GM12878 (cell line): ENCODE measurements at regions not wholly inside any gene's neighbourhood (a gene's known extent, or its start where the extent isn't known, plus 50 kb on each side); places are given as distances from the start of the nearest gene placed in this dataset.

Experiments used
- ATAC-seq: fragments of 200-7000 bp; cut with Tn5 transposase; 3 replicates; pipeline ENCODE4 v1.9.1; 2020; ENCODE audit warnings: mild to moderate bottlenecking, moderate library complexity
- BruUV-seq: library from RNA; stranded (reverse); fragments of 400-500 nt; replicated peaks from 2 replicates; lab custom pipeline; 2021; lab: Mats Ljungman, UMichigan
- CTCF ChIA-PET: fragments of 300-600 bp; sonication (Branson Sonifier 250); formaldehyde crosslinking; extraction: SDS; loops from one replicate; lab custom pipeline; 2021; ENCODE audit warnings: inconsistent platforms; lab: Yijun Ruan, JAX
- POLR2A ChIA-PET: fragments of 350-600 bp; formaldehyde crosslinking; extraction: SDS; loops from one replicate; lab custom pipeline; 2021; ENCODE audit warnings: inconsistent platforms; lab: Charles Lee
- RAD21 ChIA-PET: fragments of 300-600 bp; sonication (Branson Sonifier 250); formaldehyde crosslinking; loops from one replicate; lab custom pipeline; 2023; ENCODE audit warnings: antibody characterized with exemption; ENCODE audit not compliant: unreplicated experiment; lab: Charles Lee
- SMC1A ChIA-PET: fragments of 300-600 bp; sonication (Branson Sonifier 250); formaldehyde crosslinking; loops from one replicate; lab custom pipeline; 2023; ENCODE audit not compliant: unreplicated experiment, uncharacterized antibody; lab: Charles Lee
- DNase-seq: peaks from one replicate; pipeline ENCODE4 v3.0.0-alpha.2; 2011; ENCODE audit warnings: low read depth, low spot score
- FAIRE-seq: peaks from 3 replicates; lab custom pipeline; 2011; peaks lifted over from hg19 to GRCh38; lab: Jason Lieb, UNC
- H2AFZ ChIP-seq: 2 replicates; pipeline ENCODE4 v1.6.0; 2011; ENCODE audit warnings: low read depth, low read length, control low read depth; ENCODE audit not compliant: control insufficient read depth
- H3K27ac ChIP-seq: 2 replicates; pipeline ENCODE4 v1.5.1; 2011; ENCODE audit warnings: control low read depth; ENCODE audit not compliant: control insufficient read depth, insufficient read depth
- H3K27me3 ChIP-seq, 2 experiments: replicated peaks in 1 of 2; 2 replicates each; pipeline versions ENCODE4 v1.6.0 to v1.6.1; 2011; ENCODE audit warnings: low read length in 1 of 2; ENCODE audit not compliant: control insufficient read depth in 2 of 2, insufficient read depth in 2 of 2
- H3K36me3 ChIP-seq, 2 experiments: 2 replicates each; pipeline ENCODE4 v1.5.1; 2011; ENCODE audit warnings: low read length in 1 of 2; ENCODE audit not compliant: control insufficient read depth in 2 of 2, insufficient read depth in 2 of 2
- H3K4me1 ChIP-seq: 2 replicates; pipeline ENCODE4 v1.6.1; 2011; ENCODE audit warnings: mild to moderate bottlenecking, low read length, moderate library complexity, mixed read lengths; ENCODE audit not compliant: control insufficient read depth, insufficient read depth
- H3K4me2 ChIP-seq: 2 replicates; pipeline ENCODE4 v1.6.0; 2011; ENCODE audit warnings: control low read depth; ENCODE audit not compliant: control insufficient read depth, insufficient read depth
- H3K4me3 ChIP-seq: fragments of 200-600 bp; sonication (generic); 2 replicates; pipeline ENCODE4 v1.5.1; 2016
- H3K79me2 ChIP-seq: 2 replicates; pipeline ENCODE4 v1.6.0; 2011; ENCODE audit warnings: low read length; ENCODE audit not compliant: control insufficient read depth, insufficient read depth
- H3K9ac ChIP-seq: 2 replicates; pipeline ENCODE4 v1.8.0; 2011; ENCODE audit warnings: low read length, control low read depth, mixed read lengths; ENCODE audit not compliant: control insufficient read depth, insufficient read depth
- H3K9me3 ChIP-seq: replicated peaks from 3 replicates; pipeline ENCODE4 v1.5.1; 2011; ENCODE audit warnings: mild to moderate bottlenecking, low read length; ENCODE audit not compliant: control insufficient read depth, insufficient read depth
- H4K20me1 ChIP-seq: 2 replicates; pipeline ENCODE4 v1.6.0; 2011; ENCODE audit not compliant: control insufficient read depth, insufficient read depth
- BMI1 ChIP-seq: fragments of 450-650 bp; IDR thresholded peaks from 2 replicates; pipeline ENCODE4 v1.6.1; 2016; ENCODE audit warnings: mild to moderate bottlenecking, moderate library complexity, borderline replicate concordance
- EGR1 ChIP-seq, 2 experiments: IDR thresholded peaks; 1 replicate in 1 of 2; 2 replicates in 1 of 2; pipeline ENCODE4 v1.6.1; 2011 to 2012; ENCODE audit warnings: low read depth in 2 of 2, low read length in 2 of 2, borderline replicate concordance in 1 of 2, mild to moderate bottlenecking in 1 of 2, moderate library complexity in 1 of 2
- EZH2 ChIP-seq: IDR thresholded peaks from 2 replicates; pipeline ENCODE4 v1.6.1; 2012; ENCODE audit warnings: low read depth, mild to moderate bottlenecking, control low read depth, inconsistent platforms, low read length, borderline replicate concordance; ENCODE audit not compliant: control insufficient read depth
- FOXM1 ChIP-seq: IDR thresholded peaks from 2 replicates; pipeline ENCODE4 v1.6.1; 2012; ENCODE audit warnings: low read depth, mild to moderate bottlenecking, inconsistent platforms, low read length, moderate library complexity
- KLF5 ChIP-seq: fragments of 450-650 bp; IDR thresholded peaks from 2 replicates; pipeline ENCODE4 v1.6.1; 2014; ENCODE audit warnings: mild to moderate bottlenecking; ENCODE audit not compliant: partially characterized antibody
- MTA3 ChIP-seq: IDR thresholded peaks from 2 replicates; pipeline ENCODE4 v1.6.1; 2012; ENCODE audit warnings: low read length, inconsistent platforms, borderline replicate concordance
- NR2F1 ChIP-seq: fragments of 450-650 bp; conservative IDR thresholded peaks from 2 replicates; pipeline ENCODE4 v1.6.1; 2017; ENCODE audit warnings: mild to moderate bottlenecking
- NRF1 ChIP-seq: conservative IDR thresholded peaks from 2 replicates; pipeline ENCODE4 v1.6.1; 2011; ENCODE audit warnings: mild to moderate bottlenecking, low read depth, low read length, improper control_type of control experiment
- SMARCA5 ChIP-seq: fragments of 450-650 bp; IDR thresholded peaks from 2 replicates; pipeline ENCODE4 v1.6.1; 2017; ENCODE audit warnings: mild to moderate bottlenecking
- TAF1 ChIP-seq: IDR thresholded peaks from 2 replicates; pipeline ENCODE4 v1.6.1; 2011; ENCODE audit warnings: mild to moderate bottlenecking, low read depth, low read length, borderline replicate concordance
- TCF12 ChIP-seq: IDR thresholded peaks from 2 replicates; pipeline ENCODE4 v1.6.1; 2011; ENCODE audit warnings: low read depth, mild to moderate bottlenecking, low read length
- TCF3 ChIP-seq: IDR thresholded peaks from 2 replicates; pipeline ENCODE4 v1.6.1; 2012; ENCODE audit warnings: low read depth, mild to moderate bottlenecking, low read length, borderline replicate concordance; ENCODE audit not compliant: insufficient read depth
- WRNIP1 ChIP-seq: IDR thresholded peaks from 2 replicates; pipeline ENCODE4 v1.6.1; 2011; ENCODE audit warnings: low read depth, low read length, improper control_type of control experiment, borderline replicate concordance
- WGBS: methylation state at CpG from one replicate; pipeline ENCODE4 v1.1.6; 2016; ENCODE audit warnings: low lambda C conversion rate; ENCODE audit not compliant: insufficient replicate concordance, insufficient coverage; ENCODE audit errors: missing lambda C conversion rate; 5-methylcytosine and 5-hydroxymethylcytosine counted together
- in situ Hi-C: fragments of 300-500 bp; cut with MboI; formaldehyde crosslinking; loops from 9 replicates; pipeline ENCODE4 v1.14.3; 2018; ENCODE audit warnings: mixed read lengths
- intact Hi-C: fragments of 100-400 bp; cut with micrococcal nuclease; formaldehyde crosslinking; loops from one replicate; pipeline ENCODE4 v1.14.2; 2022; ENCODE audit not compliant: unreplicated experiment
- TF ChIP-seq, protein P1 (sequence below): fragments of 450-650 bp; IDR thresholded peaks from 2 replicates; pipeline ENCODE4 v1.6.1; 2018; ENCODE audit warnings: mild to moderate bottlenecking, low read depth, moderate library complexity; ENCODE audit not compliant: partially characterized antibody

- Histone ChIP-seq H3K9ac (no peak overlapping the region), H3K27ac (no peak overlapping the region), H3K4me3 (no peak overlapping the region), H3K9me3 (no peaks in the 10 kb centered on the region; the same call in 2 of the 3 replicates), H3K4me2 (no peak overlapping the region), H3K36me3 (no peaks in the 10 kb centered on the region), H2AFZ (no peak overlapping the region), H3K79me2 (no peaks in the 10 kb centered on the region), H4K20me1 (no peaks in the 10 kb centered on the region), H3K27me3 (no peaks in the 10 kb centered on the region), H3K4me1 (no peaks in the 10 kb centered on the region)
- ATAC-seq (peak; percentile 47), FAIRE-seq (no peak), DNase-seq (no peak)
- CTCF ChIA-PET: interaction anchor here (1.2 kb wide), 1 partner anchor 120 kb away, joined by 3 read pairs; no protein-coding TSS in a partner anchor
- SMC1A ChIA-PET: interaction anchor here (0.7 kb wide), 2 partner anchors 22 to 277 kb away, joined by 3 to 4 read pairs; no protein-coding TSS in a partner anchor
- intact Hi-C loops: no loop called here
- RAD21 ChIA-PET: no interaction called here
- in situ Hi-C loops: no loop called here
- POLR2A ChIA-PET: no interaction called here
- 3% methylated on average over 4 of the region's 4 CpGs for WGBS
- TF ChIP-seq TAF1: no peak
- TF ChIP-seq, protein P1, sequence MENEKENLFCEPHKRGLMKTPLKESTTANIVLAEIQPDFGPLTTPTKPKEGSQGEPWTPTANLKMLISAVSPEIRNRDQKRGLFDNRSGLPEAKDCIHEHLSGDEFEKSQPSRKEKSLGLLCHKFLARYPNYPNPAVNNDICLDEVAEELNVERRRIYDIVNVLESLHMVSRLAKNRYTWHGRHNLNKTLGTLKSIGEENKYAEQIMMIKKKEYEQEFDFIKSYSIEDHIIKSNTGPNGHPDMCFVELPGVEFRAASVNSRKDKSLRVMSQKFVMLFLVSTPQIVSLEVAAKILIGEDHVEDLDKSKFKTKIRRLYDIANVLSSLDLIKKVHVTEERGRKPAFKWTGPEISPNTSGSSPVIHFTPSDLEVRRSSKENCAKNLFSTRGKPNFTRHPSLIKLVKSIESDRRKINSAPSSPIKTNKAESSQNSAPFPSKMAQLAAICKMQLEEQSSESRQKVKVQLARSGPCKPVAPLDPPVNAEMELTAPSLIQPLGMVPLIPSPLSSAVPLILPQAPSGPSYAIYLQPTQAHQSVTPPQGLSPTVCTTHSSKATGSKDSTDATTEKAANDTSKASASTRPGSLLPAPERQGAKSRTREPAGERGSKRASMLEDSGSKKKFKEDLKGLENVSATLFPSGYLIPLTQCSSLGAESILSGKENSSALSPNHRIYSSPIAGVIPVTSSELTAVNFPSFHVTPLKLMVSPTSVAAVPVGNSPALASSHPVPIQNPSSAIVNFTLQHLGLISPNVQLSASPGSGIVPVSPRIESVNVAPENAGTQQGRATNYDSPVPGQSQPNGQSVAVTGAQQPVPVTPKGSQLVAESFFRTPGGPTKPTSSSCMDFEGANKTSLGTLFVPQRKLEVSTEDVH: no peak
- TF ChIP-seq NR2F1: no peak
- no peak for TF ChIP-seq NRF1
- no peak for TF ChIP-seq EZH2
- TF ChIP-seq FOXM1: no peak
- TF ChIP-seq SMARCA5: no peak
- TF ChIP-seq KLF5: no peak
- TF ChIP-seq TCF3: no peak
- TF ChIP-seq TCF12: no peak
- no peak for TF ChIP-seq EGR1 (IDR thresholded peaks at IDR 0.05; ENCODE audit: borderline replicate concordance in 1 of 2, low read depth in 2 of 2, low read length in 2 of 2)
- no peak for TF ChIP-seq WRNIP1
- no peak for TF ChIP-seq MTA3
- TF ChIP-seq BMI1: no peak
- no TSS peak for BruUV-seq
These were observed 1030.1 kb downstream of the FSTL5 start for GRCh38 chr4:161133586-161134276.
